OCI-LY1 (cell line): ENCODE measurements at regions not wholly inside any gene's neighbourhood (a gene's known extent, or its start where the extent isn't known, plus 50 kb on each side); places are given as distances from the start of the nearest gene placed in this dataset.
"Not testable (repeated sequence)": the region's sequence is repeated elsewhere in the genome, so short reads cannot be mapped to it uniquely, and the experiment has no call there.

ENCODE experiments used
- H2AFZ ChIP-seq: fragments of 200-600 bp; sonication (generic), shearing (Covaris generic); 2 replicates; pipeline ENCODE4 v1.6.0; 2014; ENCODE audit warnings: antibody characterized with exemption, mild to moderate bottlenecking, low read length
- H3F3A ChIP-seq: fragments of 200-600 bp; sonication (generic), shearing (Covaris generic); 2 replicates; pipeline ENCODE4 v1.6.0; 2014; ENCODE audit warnings: mild to moderate bottlenecking, antibody characterized with exemption, low read length, moderate library complexity; ENCODE audit not compliant: insufficient read depth
- H3K27ac ChIP-seq: fragments of 200-600 bp; sonication (generic); 2 replicates; pipeline ENCODE4 v1.5.1; 2014; ENCODE audit warnings: low read length, mixed run types, mild to moderate bottlenecking, low read depth; ENCODE audit not compliant: poor library complexity, severe bottlenecking
- H3K27me3 ChIP-seq: fragments of 200-600 bp; sonication (generic); 2 replicates; pipeline ENCODE4 v1.6.0; 2014; ENCODE audit warnings: antibody characterized with exemption, mild to moderate bottlenecking, low read length, moderate library complexity; ENCODE audit not compliant: insufficient read depth
- H3K36me3 ChIP-seq: fragments of 200-600 bp; sonication (generic); 2 replicates; pipeline ENCODE4 v1.6.1; 2014; ENCODE audit warnings: mild to moderate bottlenecking, antibody characterized with exemption, low read length, moderate library complexity, mixed read lengths; ENCODE audit not compliant: insufficient read depth
- H3K4me1 ChIP-seq: fragments of 200-600 bp; sonication (generic); 2 replicates; pipeline ENCODE4 v1.5.1; 2014; ENCODE audit warnings: mild to moderate bottlenecking, low read length, moderate library complexity; ENCODE audit not compliant: insufficient read depth, severe bottlenecking
- H3K4me2 ChIP-seq: fragments of 200-600 bp; sonication (generic), shearing (Covaris generic); 2 replicates; pipeline ENCODE4 v1.6.1; 2014; ENCODE audit warnings: low read length
- H3K4me3 ChIP-seq: fragments of 200-600 bp; sonication (generic); 2 replicates; pipeline ENCODE4 v1.5.1; 2014; ENCODE audit warnings: low read length, low read depth, mild to moderate bottlenecking, mixed read lengths; ENCODE audit not compliant: poor library complexity, severe bottlenecking
- H3K79me2 ChIP-seq: fragments of 200-600 bp; shearing (Covaris generic); 2 replicates; pipeline ENCODE4 v1.6.1; 2016; ENCODE audit warnings: mixed run types, low read length, mixed read lengths; ENCODE audit not compliant: insufficient read depth
- H3K9ac ChIP-seq: fragments of 200-600 bp; sonication (generic), shearing (Covaris generic); 2 replicates; pipeline ENCODE4 v1.6.1; 2014; ENCODE audit warnings: mild to moderate bottlenecking, low read length, mixed read lengths
- H3K9me2 ChIP-seq: fragments of 200-600 bp; sonication (generic), shearing (Covaris generic); 2 replicates; pipeline ENCODE4 v1.6.1; 2014; ENCODE audit warnings: low read depth, mild to moderate bottlenecking, low read length, mixed read lengths
- H3K9me3 ChIP-seq: fragments of 200-600 bp; shearing (Covaris generic); 2 replicates; pipeline ENCODE4 v1.6.1; 2014; ENCODE audit warnings: low read length, mixed read lengths
- H4K20me1 ChIP-seq: fragments of 200-600 bp; sonication (generic), shearing (Covaris generic); 2 replicates; pipeline ENCODE4 v1.6.0; 2016; ENCODE audit warnings: mild to moderate bottlenecking, low read length; ENCODE audit not compliant: insufficient read depth
- CTCF ChIP-seq: fragments of 200-600 bp; sonication (generic), shearing (Covaris generic); IDR thresholded peaks from 2 replicates; pipeline ENCODE4 v1.5.1; 2017; ENCODE audit warnings: mild to moderate bottlenecking, antibody characterized with exemption, low read length, moderate library complexity, mixed read lengths
- EZH2 ChIP-seq: fragments of 200-600 bp; sonication (generic), shearing (Covaris generic); IDR thresholded peaks from 2 replicates; pipeline ENCODE4 v1.8.0; 2017; ENCODE audit warnings: borderline replicate concordance, mixed run types, mild to moderate bottlenecking, antibody characterized with exemption, low read length, moderate library complexity, mixed read lengths

GRCh38 chr11:86171627-86172026 lies 72.9 kb upstream of the EED start:
- Histone ChIP-seq H3K4me3 (no peak overlapping the region), H4K20me1 (no peaks in the 10 kb centered on the region), H3K79me2 (no peaks in the 10 kb centered on the region), H2AFZ (no peak overlapping the region), H3K4me1 (peaks cover 28% of the 10 kb centered on the region), H3K9me3 (no peaks in the 10 kb centered on the region), H3K9ac (no peak overlapping the region), H3K27me3 (no peaks in the 10 kb centered on the region), H3K27ac (no peak overlapping the region), H3K9me2 (no peaks in the 10 kb centered on the region), H3F3A (no peaks in the 10 kb centered on the region), H3K36me3 (no peaks in the 10 kb centered on the region), H3K4me2 (peak overlapping the region; percentile 2; the same call in 1 of the 2 replicates)
- TF ChIP-seq CTCF (no peak), EZH2 (no peak)

- peaks cover 15% of the 10 kb centered on the region for H3K4me1 ChIP-seq
- H3K4me3 ChIP-seq = no peak overlapping the region
- H2AFZ ChIP-seq = no peak overlapping the region
- H3K27ac ChIP-seq = no peak overlapping the region
- no peaks in the 10 kb centered on the region for H4K20me1 ChIP-seq
- H3K27me3 ChIP-seq = no peaks in the 10 kb centered on the region
- no peaks in the 10 kb centered on the region for H3K9me2 ChIP-seq
- no peak overlapping the region for H3K4me2 ChIP-seq
- H3K9me3 ChIP-seq = no peaks in the 10 kb centered on the region
- H3K9ac ChIP-seq = no peak overlapping the region
- H3K36me3 ChIP-seq = no peaks in the 10 kb centered on the region; the same call in 1 of the 2 replicates
- TF ChIP-seq CTCF (no peak), EZH2 (no peak)
- H3K79me2 ChIP-seq = no peaks in the 10 kb centered on the region
- no peaks in the 10 kb centered on the region for H3F3A ChIP-seq
Observed at GRCh38 chr11:86167499-86168164, 76.9 kb upstream of the EED start.

GRCh38 chr11:86166287-86166686 lies 78.3 kb upstream of the EED start:
- H3K9ac ChIP-seq, H3K36me3 ChIP-seq, H3K4me2 ChIP-seq, H3K27me3 ChIP-seq, H3K27ac ChIP-seq, H4K20me1 ChIP-seq, H3K9me2 ChIP-seq, H3F3A ChIP-seq, H3K9me3 ChIP-seq, H3K79me2 ChIP-seq, H3K4me1 ChIP-seq, H3K4me3 ChIP-seq, H2AFZ ChIP-seq: not testable (repeated sequence)

GRCh38 chr11:86164106-86164505 lies 80.4 kb upstream of the EED start:
- Histone ChIP-seq H3K4me3 (no peak overlapping the region), H3K36me3 (no peaks in the 10 kb centered on the region; the same call in 1 of the 2 replicates), H3K27ac (no peak overlapping the region), H3F3A (no peaks in the 10 kb centered on the region), H3K27me3 (no peaks in the 10 kb centered on the region), H3K9me3 (no peaks in the 10 kb centered on the region), H4K20me1 (no peaks in the 10 kb centered on the region), H3K4me1 (peaks cover 29% of the 10 kb centered on the region), H3K4me2 (no peak overlapping the region), H2AFZ (no peak overlapping the region), H3K79me2 (no peaks in the 10 kb centered on the region), H3K9me2 (no peaks in the 10 kb centered on the region), H3K9ac (no peak overlapping the region)
- TF ChIP-seq CTCF = no peak
- TF ChIP-seq EZH2 = no peak

GRCh38 chr11:86163221-86163876 lies 81.2 kb upstream of the EED start:
- H3K36me3 ChIP-seq, H3K9ac ChIP-seq, H3K4me3 ChIP-seq, H3K27me3 ChIP-seq, H3K9me3 ChIP-seq, H3K4me2 ChIP-seq, H3F3A ChIP-seq, H4K20me1 ChIP-seq, H3K79me2 ChIP-seq, H3K9me2 ChIP-seq, H3K27ac ChIP-seq, H2AFZ ChIP-seq: not testable (repeated sequence)
- H3K4me1 ChIP-seq = peaks cover 32% of the 10 kb centered on the region
